ENCODE measurements at regions not wholly inside any gene's neighbourhood (a gene's known extent, or its start where the extent isn't known, plus 50 kb on each side); places are given as distances from the start of the nearest gene placed in this dataset.
"Not testable (repeated sequence)": the region's sequence is repeated elsewhere in the genome, so short reads cannot be mapped to it uniquely, and the experiment has no call there.

DNA sequence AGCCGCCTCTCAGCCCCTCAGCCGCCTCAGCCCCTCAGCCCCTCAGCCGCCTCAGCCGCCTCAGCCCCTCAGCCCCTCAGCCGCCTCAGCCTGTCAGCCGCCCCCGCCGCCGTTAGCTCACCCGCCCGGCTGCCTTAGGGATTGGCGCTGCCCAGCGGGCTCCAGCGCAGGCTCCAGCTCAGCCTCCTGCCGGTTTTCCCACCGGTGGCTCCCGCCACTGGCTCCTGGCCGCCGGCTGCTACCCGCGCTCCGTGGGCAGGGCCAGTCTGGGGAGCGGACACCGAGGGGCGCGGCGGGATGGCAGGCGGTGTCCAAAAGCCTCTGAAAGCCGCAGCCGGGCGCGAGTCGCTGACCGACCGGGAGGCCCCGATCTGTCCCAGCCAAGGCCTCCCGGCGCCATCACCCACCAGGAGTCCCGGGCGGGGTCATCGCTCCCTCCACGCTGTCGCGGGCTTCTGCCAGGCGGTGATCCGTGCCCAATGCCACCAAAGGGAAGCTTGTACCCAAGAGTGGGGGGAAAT is 1532.7 kb downstream of the REEP3 start:
- H3K4me3 ChIP-seq (ENCODE audit: low read length); H3K4me3 Mint-ChIP-seq; H3K27ac Mint-ChIP-seq; CTCF ChIA-PET; H3K27me3 ChIP-seq (ENCODE audit: insufficient read depth, low read length, poor library complexity, severe bottlenecking); H3K4me1 Mint-ChIP-seq; H3K36me3 ChIP-seq (ENCODE audit: insufficient read depth, low read length); H3K4me1 ChIP-seq (ENCODE audit: insufficient read depth, low read length); H3K27me3 Mint-ChIP-seq; H3K9me3 ChIP-seq (ENCODE audit: low read length); H3K36me3 Mint-ChIP-seq; H3K27ac ChIP-seq (ENCODE audit: low read depth, low read length); POLR2A ChIA-PET: not testable (repeated sequence)
- peak in 1 of 5 donors; percentile 41 for DNase-seq
- peaks cover 9 to 19% (median 17%) of the 10 kb centered on the region in 5 donors for H3K9me3 Mint-ChIP-seq

DNA sequence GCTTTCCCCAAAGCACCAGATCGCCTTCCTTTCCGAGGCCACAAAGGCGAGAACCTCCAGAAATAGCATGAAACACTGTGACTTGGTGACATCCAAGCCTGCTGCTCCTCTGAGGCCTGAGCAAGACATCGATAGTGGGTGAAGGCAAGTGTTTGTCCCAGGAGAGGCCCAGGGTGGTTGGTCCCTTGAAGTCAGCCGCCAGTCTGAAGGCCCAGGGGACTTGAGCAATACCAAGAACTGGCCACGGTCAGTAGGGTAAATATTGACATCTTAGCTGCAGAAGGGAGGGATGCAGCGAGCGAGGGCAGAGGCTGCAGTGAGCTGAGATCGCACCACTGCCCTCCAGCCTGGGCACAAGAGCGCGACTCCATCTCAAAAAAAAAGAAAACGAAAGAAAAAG is 1533.5 kb downstream of the REEP3 start:
- H3K4me1 ChIP-seq (ENCODE audit: insufficient read depth, low read length); H3K27me3 ChIP-seq (ENCODE audit: insufficient read depth, low read length, poor library complexity, severe bottlenecking); H3K27ac ChIP-seq (ENCODE audit: low read depth, low read length); H3K27ac Mint-ChIP-seq; H3K36me3 ChIP-seq (ENCODE audit: insufficient read depth, low read length); CTCF ChIA-PET; H3K4me1 Mint-ChIP-seq; POLR2A ChIA-PET; H3K36me3 Mint-ChIP-seq; DNase-seq; H3K4me3 ChIP-seq (ENCODE audit: low read length); H3K9me3 ChIP-seq (ENCODE audit: low read length); H3K27me3 Mint-ChIP-seq; H3K4me3 Mint-ChIP-seq: not testable (repeated sequence)
- peaks cover 9 to 24% (median 17%) of the 10 kb centered on the region in 5 donors for H3K9me3 Mint-ChIP-seq

DNA sequence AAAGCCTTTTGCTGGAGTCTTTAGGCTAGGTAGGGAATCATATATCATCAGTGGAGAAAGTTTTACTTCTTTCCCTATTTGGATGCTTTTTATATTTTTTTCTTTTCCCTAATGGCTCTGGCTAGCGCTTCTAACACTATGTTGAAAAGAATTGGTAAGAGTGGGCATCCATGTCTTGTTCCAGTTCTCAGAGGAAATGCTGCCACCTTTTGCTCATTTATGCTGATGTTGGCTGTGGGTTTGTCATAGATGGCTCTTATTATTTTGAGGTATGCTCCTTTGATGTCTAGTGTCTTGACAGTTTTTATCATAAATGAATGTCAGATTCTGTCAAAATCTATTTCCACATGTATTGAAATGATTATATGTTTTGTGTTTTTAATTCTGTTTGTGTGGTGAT is 1544.1 kb downstream of the REEP3 start:
- Mint-ChIP-seq H3K4me3 (no peak overlapping the region), H3K4me1 (no peaks in the 10 kb centered on the region), H3K36me3 (no peaks in the 10 kb centered on the region), H3K27me3 (no peaks in the 10 kb centered on the region), H3K27ac (no peak overlapping the region), H3K9me3 (peaks cover 0 to 19% (median 7%) of the 10 kb centered on the region in 5 donors)
- CTCF ChIA-PET = no interaction called here
- H3K4me1 ChIP-seq (ENCODE audit: insufficient read depth, low read length) = no peaks in the 10 kb centered on the region
- H3K4me3 ChIP-seq (ENCODE audit: low read length) = no peak overlapping the region
- POLR2A ChIA-PET = no interaction called here
- no peaks in the 10 kb centered on the region for H3K9me3 ChIP-seq (ENCODE audit: low read length)
- H3K27ac ChIP-seq (ENCODE audit: low read depth, low read length) = no peak overlapping the region
- no peaks in the 10 kb centered on the region for H3K36me3 ChIP-seq (ENCODE audit: insufficient read depth, low read length)
- no peak for DNase-seq
- H3K27me3 ChIP-seq (ENCODE audit: insufficient read depth, low read length, poor library complexity, severe bottlenecking) = no peaks in the 10 kb centered on the region

DNA sequence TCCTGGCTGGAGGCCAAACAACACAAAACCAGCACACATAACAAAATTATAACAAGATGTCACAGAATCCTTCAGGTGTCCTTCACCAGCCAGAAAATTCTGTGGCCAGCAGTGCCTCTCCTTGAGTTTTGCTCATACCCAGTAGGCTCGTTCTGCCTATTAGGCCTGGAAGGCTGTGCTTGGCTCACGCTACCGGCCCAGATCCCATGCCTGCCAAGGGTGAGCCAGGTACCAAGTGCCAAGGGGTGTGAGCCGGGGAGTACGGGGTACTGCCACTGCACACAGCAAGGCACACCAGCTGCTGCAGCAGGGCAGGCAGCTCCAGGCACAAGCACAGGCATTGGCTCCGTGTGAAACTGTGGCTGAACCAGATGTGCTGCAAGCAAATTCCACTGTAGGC is 1562.0 kb downstream of the REEP3 start:
- Histone ChIP-seq H3K36me3 (ENCODE audit: insufficient read depth, low read length) (no peaks in the 10 kb centered on the region), H3K4me3 (ENCODE audit: low read length) (no peak overlapping the region), H3K27me3 (ENCODE audit: insufficient read depth, low read length, poor library complexity, severe bottlenecking) (no peaks in the 10 kb centered on the region), H3K4me1 (ENCODE audit: insufficient read depth, low read length) (no peaks in the 10 kb centered on the region), H3K9me3 (ENCODE audit: low read length) (no peaks in the 10 kb centered on the region), H3K27ac (ENCODE audit: low read depth, low read length) (no peak overlapping the region)
- no peak for DNase-seq
- Mint-ChIP-seq H3K36me3 (no peaks in the 10 kb centered on the region), H3K4me3 (no peak overlapping the region), H3K27ac (no peak overlapping the region), H3K9me3 (peaks cover 10 to 25% (median 16%) of the 10 kb centered on the region in 5 donors), H3K27me3 (no peaks in the 10 kb centered on the region), H3K4me1 (no peaks in the 10 kb centered on the region)
- POLR2A ChIA-PET = no interaction called here
- CTCF ChIA-PET = no interaction called here

DNA sequence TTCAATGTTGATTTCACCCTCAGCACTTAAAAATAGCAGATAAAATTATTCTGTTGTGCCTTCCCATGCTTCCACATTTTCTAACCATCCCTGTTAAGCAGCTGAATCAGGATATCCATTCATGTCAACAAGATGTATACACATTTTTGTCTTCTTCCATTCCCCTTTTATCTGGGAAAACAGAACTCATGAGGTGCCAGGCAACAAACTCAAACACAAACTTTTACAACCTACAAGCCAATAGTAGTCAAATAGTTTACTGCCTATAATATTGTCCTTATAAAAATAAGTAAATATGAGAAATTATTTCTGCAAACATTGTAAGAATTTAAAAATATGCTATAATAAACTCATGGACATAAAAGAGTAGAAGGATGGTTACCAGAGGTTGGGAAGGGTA is 1569.8 kb downstream of the REEP3 start:
- H3K36me3 Mint-ChIP-seq = no peaks in the 10 kb centered on the region
- no peaks in the 10 kb centered on the region for H3K36me3 ChIP-seq (ENCODE audit: insufficient read depth, low read length)
- no peak overlapping the region for H3K4me3 ChIP-seq (ENCODE audit: low read length)
- ChIA-PET CTCF (no interaction called here), POLR2A (no interaction called here)
- H3K4me3 Mint-ChIP-seq = no peak overlapping the region
- no peak overlapping the region for H3K27ac ChIP-seq (ENCODE audit: low read depth, low read length)
- H3K27me3 Mint-ChIP-seq = no peaks in the 10 kb centered on the region
- H3K9me3 Mint-ChIP-seq = peaks cover 6 to 31% (median 16%) of the 10 kb centered on the region in 5 donors
- no peaks in the 10 kb centered on the region for H3K9me3 ChIP-seq (ENCODE audit: low read length)
- H3K4me1 ChIP-seq (ENCODE audit: insufficient read depth, low read length) = no peaks in the 10 kb centered on the region
- H3K27me3 ChIP-seq (ENCODE audit: insufficient read depth, low read length, poor library complexity, severe bottlenecking) = no peaks in the 10 kb centered on the region
- DNase-seq = no peak
- no peak overlapping the region for H3K27ac Mint-ChIP-seq
- H3K4me1 Mint-ChIP-seq = no peaks in the 10 kb centered on the region

DNA sequence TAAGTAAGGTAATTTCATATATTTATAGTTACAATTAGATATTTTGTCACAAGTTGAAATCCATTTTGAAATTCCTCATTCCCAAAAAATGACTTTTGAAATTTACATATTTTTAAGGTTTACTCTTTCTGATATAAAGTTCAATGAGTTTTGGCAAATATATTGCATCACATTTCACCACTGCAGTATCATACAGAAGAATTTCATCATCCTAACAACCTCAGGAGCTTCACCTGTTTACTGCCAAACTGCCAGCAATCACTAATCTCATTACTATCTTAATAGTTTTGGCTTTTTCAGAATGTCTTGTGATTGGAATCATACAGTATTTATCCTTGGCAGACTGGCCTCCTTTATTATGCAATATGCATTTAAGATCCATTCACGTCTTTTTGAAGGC is 1578.9 kb downstream of the REEP3 start:
- H3K4me3 ChIP-seq (ENCODE audit: low read length) = no peak overlapping the region
- H3K27ac ChIP-seq (ENCODE audit: low read depth, low read length) = no peak overlapping the region
- no peaks in the 10 kb centered on the region for H3K27me3 ChIP-seq (ENCODE audit: insufficient read depth, low read length, poor library complexity, severe bottlenecking)
- Mint-ChIP-seq H3K4me1 (no peaks in the 10 kb centered on the region), H3K9me3 (peaks cover 4 to 24% (median 11%) of the 10 kb centered on the region in 5 donors), H3K27ac (no peak overlapping the region), H3K27me3 (no peaks in the 10 kb centered on the region), H3K36me3 (no peaks in the 10 kb centered on the region), H3K4me3 (no peak overlapping the region)
- H3K9me3 ChIP-seq (ENCODE audit: low read length) = no peaks in the 10 kb centered on the region
- CTCF ChIA-PET = no interaction called here
- no peak for DNase-seq
- H3K36me3 ChIP-seq (ENCODE audit: insufficient read depth, low read length) = no peaks in the 10 kb centered on the region
- POLR2A ChIA-PET = no interaction called here
- H3K4me1 ChIP-seq (ENCODE audit: insufficient read depth, low read length) = no peaks in the 10 kb centered on the region

DNA sequence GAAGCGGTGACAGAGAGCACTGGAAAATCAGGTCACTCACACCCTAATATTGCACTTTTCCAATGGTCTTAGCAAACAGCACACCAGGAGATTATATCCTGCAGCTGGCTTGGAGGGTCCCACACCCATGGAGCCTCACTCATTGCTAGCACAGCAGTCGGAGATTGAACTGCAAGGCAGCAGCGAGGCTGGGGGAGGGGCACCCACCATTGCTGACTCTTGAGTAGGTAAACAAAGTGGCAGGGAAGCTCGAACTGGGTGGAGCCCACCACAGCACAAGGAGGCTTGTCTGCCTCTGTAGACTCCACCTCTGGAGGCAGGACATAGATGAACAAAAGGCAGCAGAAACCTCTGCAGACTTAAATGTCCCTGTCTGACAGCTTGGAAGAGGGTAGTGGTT is 1579.7 kb downstream of the REEP3 start:
- POLR2A ChIA-PET; H3K27ac ChIP-seq (ENCODE audit: low read depth, low read length); H3K27ac Mint-ChIP-seq; H3K27me3 ChIP-seq (ENCODE audit: insufficient read depth, low read length, poor library complexity, severe bottlenecking); H3K4me3 Mint-ChIP-seq; H3K9me3 ChIP-seq (ENCODE audit: low read length); H3K27me3 Mint-ChIP-seq; H3K4me1 ChIP-seq (ENCODE audit: insufficient read depth, low read length); DNase-seq; H3K36me3 ChIP-seq (ENCODE audit: insufficient read depth, low read length); H3K36me3 Mint-ChIP-seq; H3K4me1 Mint-ChIP-seq; CTCF ChIA-PET; H3K4me3 ChIP-seq (ENCODE audit: low read length): not testable (repeated sequence)
- H3K9me3 Mint-ChIP-seq = peaks cover 6 to 24% (median 11%) of the 10 kb centered on the region in 5 donors

DNA sequence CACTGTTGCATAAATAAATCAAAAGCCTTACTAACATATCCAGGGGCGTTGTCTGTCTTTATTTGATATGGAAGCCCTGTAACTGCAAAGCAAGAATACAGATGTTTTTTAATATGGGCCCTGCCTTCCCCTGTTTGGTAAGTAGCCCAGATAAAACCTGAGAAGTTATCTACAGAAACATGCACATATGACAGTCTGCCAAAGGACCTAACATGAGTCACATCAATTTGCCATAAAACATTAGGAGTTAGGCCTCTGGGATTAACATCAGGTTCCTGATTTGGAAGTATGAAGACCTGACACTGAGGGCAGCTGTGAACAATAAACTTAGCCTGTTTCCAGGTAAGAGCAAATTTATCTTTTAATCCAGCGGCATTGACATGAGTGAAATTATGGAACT is 1588.8 kb downstream of the REEP3 start:
- H3K4me3 Mint-ChIP-seq = no peak overlapping the region
- Histone ChIP-seq H3K27me3 (ENCODE audit: insufficient read depth, low read length, poor library complexity, severe bottlenecking) (no peaks in the 10 kb centered on the region), H3K4me1 (ENCODE audit: insufficient read depth, low read length) (no peaks in the 10 kb centered on the region), H3K36me3 (ENCODE audit: insufficient read depth, low read length) (no peaks in the 10 kb centered on the region), H3K4me3 (ENCODE audit: low read length) (no peak overlapping the region), H3K27ac (ENCODE audit: low read depth, low read length) (no peak overlapping the region), H3K9me3 (ENCODE audit: low read length) (no peaks in the 10 kb centered on the region)
- no peaks in the 10 kb centered on the region for H3K36me3 Mint-ChIP-seq
- no peak for DNase-seq
- POLR2A ChIA-PET = no interaction called here
- no peak overlapping the region for H3K27ac Mint-ChIP-seq
- peaks cover 2 to 44% (median 24%) of the 10 kb centered on the region in 5 donors for H3K9me3 Mint-ChIP-seq
- no peaks in the 10 kb centered on the region for H3K4me1 Mint-ChIP-seq
- CTCF ChIA-PET = no interaction called here
- no peaks in the 10 kb centered on the region for H3K27me3 Mint-ChIP-seq

DNA sequence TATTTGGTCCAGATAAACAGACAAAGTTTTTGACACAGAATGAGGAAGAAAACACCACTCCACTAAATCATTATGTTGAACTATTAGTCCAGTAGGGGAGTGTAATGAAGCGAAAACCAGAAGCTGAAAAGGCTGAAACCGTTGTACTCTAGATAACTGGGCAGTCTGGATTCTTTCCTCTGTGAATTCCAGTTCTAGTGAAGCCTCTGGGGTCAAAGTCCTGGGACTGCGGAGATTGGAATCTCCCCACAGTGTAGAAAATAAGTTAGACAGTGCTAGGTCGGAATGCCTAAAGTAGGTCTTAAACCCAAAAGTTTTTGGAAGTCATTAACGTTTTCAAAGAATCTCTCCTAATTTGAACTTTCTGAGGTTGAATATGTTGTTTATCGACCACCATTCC is 1589.9 kb downstream of the REEP3 start:
- POLR2A ChIA-PET; H3K4me3 Mint-ChIP-seq; H3K27ac ChIP-seq (ENCODE audit: low read depth, low read length); H3K36me3 Mint-ChIP-seq; H3K4me1 ChIP-seq (ENCODE audit: insufficient read depth, low read length); H3K4me3 ChIP-seq (ENCODE audit: low read length); H3K4me1 Mint-ChIP-seq; DNase-seq; H3K27ac Mint-ChIP-seq; H3K36me3 ChIP-seq (ENCODE audit: insufficient read depth, low read length); CTCF ChIA-PET; H3K27me3 ChIP-seq (ENCODE audit: insufficient read depth, low read length, poor library complexity, severe bottlenecking); H3K27me3 Mint-ChIP-seq; H3K9me3 ChIP-seq (ENCODE audit: low read length): not testable (repeated sequence)
- H3K9me3 Mint-ChIP-seq = peaks cover 2 to 40% (median 17%) of the 10 kb centered on the region in 5 donors

Data from CD8-positive, alpha-beta memory T cell (primary cell).